CD4-positive, alpha-beta T cell (primary cell): ENCODE measurements at regions not wholly inside any gene's neighbourhood (a gene's known extent, or its start where the extent isn't known, plus 50 kb on each side); places are given as distances from the start of the nearest gene placed in this dataset.

ENCODE experiments used
- ATAC-seq: fragments of 200-7000 bp; cut with Tn5 transposase; one replicate; pipeline ENCODE4 v1.10.0; 2022; ENCODE audit warnings: mild to moderate bottlenecking; ENCODE audit not compliant: poor library complexity
- CTCF ChIA-PET: fragments of 350-600 bp; sonication (Branson Sonifier 250); formaldehyde crosslinking; loops from one replicate; lab custom pipeline; 2021; ENCODE audit warnings: antibody characterized with exemption, inconsistent platforms; lab: Charles Lee
- POLR2A ChIA-PET: fragments of 350-600 bp; sonication (Branson Sonifier 250); formaldehyde crosslinking; loops from one replicate; lab custom pipeline; 2021; ENCODE audit warnings: antibody characterized with exemption, inconsistent platforms; lab: Charles Lee
- DNase-seq, 14 experiments: peaks; one replicate each; pipeline ENCODE4 v3.0.0-alpha.2; 2013 to 2020; ENCODE audit warnings: mixed read lengths in 2 of 14
- H3K27ac ChIP-seq, 2 donors: one replicate each; pipeline versions ENCODE4 v1.5.1 to v1.7.0; 2013; ENCODE audit warnings: low read length in 2 of 2, low read depth in 1 of 2, mild to moderate bottlenecking in 1 of 2
- H3K27me3 ChIP-seq, 2 experiments: 1 replicate in 1 of 2; 2 replicates in 1 of 2; pipeline versions ENCODE4 v1.6.1 to v1.7.0; 2013; ENCODE audit warnings: low read length in 2 of 2, control low read depth in 1 of 2, mild to moderate bottlenecking in 1 of 2, moderate library complexity in 1 of 2; ENCODE audit not compliant: insufficient read depth in 2 of 2, control insufficient read depth in 1 of 2
- H3K36me3 ChIP-seq: one replicate; pipeline ENCODE4 v1.6.1; 2013; ENCODE audit warnings: low read length, control low read depth; ENCODE audit not compliant: insufficient read depth
- H3K4me1 ChIP-seq: one replicate; pipeline ENCODE4 v1.6.1; 2013; ENCODE audit warnings: low read length, control low read depth; ENCODE audit not compliant: insufficient read depth
- H3K4me3 ChIP-seq: one replicate; pipeline ENCODE4 v1.5.1; 2013; ENCODE audit warnings: mild to moderate bottlenecking, low read length, moderate library complexity
- H3K9me3 ChIP-seq, 2 experiments: 1 replicate in 1 of 2; 2 replicates in 1 of 2; pipeline versions ENCODE4 v1.6.1 to v1.7.0; 2013; ENCODE audit warnings: low read length in 2 of 2, mild to moderate bottlenecking in 2 of 2, control low read depth in 1 of 2, moderate library complexity in 1 of 2; ENCODE audit not compliant: control insufficient read depth in 1 of 2, insufficient read depth in 1 of 2
- H3K27ac Mint-ChIP-seq: one replicate; pipeline ENCODE4 v1.8.0; 2020; ENCODE audit warnings: mixed read lengths
- H3K27me3 Mint-ChIP-seq: one replicate; pipeline ENCODE4 v1.8.0; 2021; ENCODE audit warnings: mixed read lengths
- H3K36me3 Mint-ChIP-seq: one replicate; pipeline ENCODE4 v1.8.0; 2021; ENCODE audit warnings: low read depth, mixed read lengths
- H3K4me1 Mint-ChIP-seq: one replicate; pipeline ENCODE4 v1.8.0; 2021; ENCODE audit warnings: low read depth, mixed read lengths
- H3K4me3 Mint-ChIP-seq: one replicate; pipeline ENCODE4 v1.8.0; 2020; ENCODE audit warnings: mild to moderate bottlenecking, mixed read lengths
- H3K9me3 Mint-ChIP-seq: one replicate; pipeline ENCODE4 v1.8.0; 2020; ENCODE audit warnings: mixed read lengths
- CTCF ChIP-seq: fragments of 200-600 bp; IDR thresholded peaks from one replicate; pipeline ENCODE4 v1.8.0; 2022; ENCODE audit warnings: antibody characterized with exemption, mild to moderate bottlenecking
- intact Hi-C, 2 experiments: fragments of 100-400 bp; cut with DNase I in 1 of 2; cut with micrococcal nuclease in 1 of 2; formaldehyde crosslinking; loops; one replicate each; pipeline versions ENCODE4 v1.15.1 to v1.9.0; 2023 to 2025; cut with DNase I, micrococcal nuclease

- intact Hi-C loops, result no loop called here
- TF ChIP-seq CTCF, result no peak
- CTCF ChIA-PET, result no interaction called here
- peaks cover 4 to 8% of the 10 kb centered on the region in 2 experiments for H3K9me3 ChIP-seq
- H3K27me3 ChIP-seq, result no peaks in the 10 kb centered on the region
- ATAC-seq (no peak), DNase-seq (no peak)
- H3K36me3 Mint-ChIP-seq, result no peaks in the 10 kb centered on the region
- H3K36me3 ChIP-seq, result no peaks in the 10 kb centered on the region
- POLR2A ChIA-PET, result no interaction called here
- no peak overlapping the region for H3K27ac ChIP-seq
- H3K27ac Mint-ChIP-seq, result no peak overlapping the region
- no peaks in the 10 kb centered on the region for H3K27me3 Mint-ChIP-seq
- H3K4me3 ChIP-seq, result no peak overlapping the region
- H3K4me3 Mint-ChIP-seq, result no peak overlapping the region
- H3K4me1 Mint-ChIP-seq, result no peaks in the 10 kb centered on the region
- peaks cover 5% of the 10 kb centered on the region for H3K9me3 Mint-ChIP-seq
- no peaks in the 10 kb centered on the region for H3K4me1 ChIP-seq
These were observed 968.6 kb upstream of the RBFOX1 start for GRCh38 chr16:6363896-6364607.

GRCh38 chr16:6363396-6363795 is 969.2 kb upstream of the RBFOX1 start:
- Histone ChIP-seq H3K9me3 (peaks cover 4 to 8% of the 10 kb centered on the region in 2 experiments), H3K4me1 (no peaks in the 10 kb centered on the region), H3K27me3 (no peaks in the 10 kb centered on the region), H3K27ac (no peak overlapping the region), H3K4me3 (no peak overlapping the region), H3K36me3 (no peaks in the 10 kb centered on the region)
- ChIA-PET CTCF (no interaction called here), POLR2A (no interaction called here)
- Mint-ChIP-seq H3K4me3 (no peak overlapping the region), H3K9me3 (peaks cover 4% of the 10 kb centered on the region), H3K27me3 (no peaks in the 10 kb centered on the region), H3K27ac (no peak overlapping the region), H3K4me1 (no peaks in the 10 kb centered on the region), H3K36me3 (no peaks in the 10 kb centered on the region)
- intact Hi-C loops, result no loop called here
- ATAC-seq (no peak), DNase-seq (no peak)
- TF ChIP-seq CTCF, result no peak

- no peaks in the 10 kb centered on the region for H3K4me1 ChIP-seq
- intact Hi-C loops, result no loop called here
- TF ChIP-seq CTCF, result no peak
- ATAC-seq (no peak), DNase-seq (no peak)
- H3K4me3 Mint-ChIP-seq, result no peak overlapping the region
- no peak overlapping the region for H3K27ac ChIP-seq
- CTCF ChIA-PET, result no interaction called here
- no peak overlapping the region for H3K27ac Mint-ChIP-seq
- no peaks in the 10 kb centered on the region for H3K4me1 Mint-ChIP-seq
- no peaks in the 10 kb centered on the region for H3K36me3 Mint-ChIP-seq
- POLR2A ChIA-PET, result no interaction called here
- H3K4me3 ChIP-seq, result no peak overlapping the region
- peaks cover 2% of the 10 kb centered on the region for H3K9me3 Mint-ChIP-seq
- H3K27me3 ChIP-seq, result no peaks in the 10 kb centered on the region
- no peaks in the 10 kb centered on the region for H3K36me3 ChIP-seq
- peaks cover 4 to 10% of the 10 kb centered on the region in 2 experiments for H3K9me3 ChIP-seq
- H3K27me3 Mint-ChIP-seq, result no peaks in the 10 kb centered on the region
These were observed 970.3 kb upstream of the RBFOX1 start for GRCh38 chr16:6362321-6362720.
